HG02798 (cell line): ENCODE measurements at regions not wholly inside any gene's neighbourhood (a gene's known extent, or its start where the extent isn't known, plus 50 kb on each side); places are given as distances from the start of the nearest gene placed in this dataset.
A peak's percentile ranks its signal among the peaks of the same experiment; 100 is the strongest.
"Not testable (repeated sequence)": the region's sequence is repeated elsewhere in the genome, so short reads cannot be mapped to it uniquely, and the experiment has no call there.

Source experiments
- ATAC-seq: cut with Tn5 transposase; IDR thresholded peaks from one replicate; pipeline ENCODE4 v1.9.1; 2021; ENCODE audit warnings: mild to moderate bottlenecking; ENCODE audit not compliant: unreplicated experiment, poor library complexity

DNA sequence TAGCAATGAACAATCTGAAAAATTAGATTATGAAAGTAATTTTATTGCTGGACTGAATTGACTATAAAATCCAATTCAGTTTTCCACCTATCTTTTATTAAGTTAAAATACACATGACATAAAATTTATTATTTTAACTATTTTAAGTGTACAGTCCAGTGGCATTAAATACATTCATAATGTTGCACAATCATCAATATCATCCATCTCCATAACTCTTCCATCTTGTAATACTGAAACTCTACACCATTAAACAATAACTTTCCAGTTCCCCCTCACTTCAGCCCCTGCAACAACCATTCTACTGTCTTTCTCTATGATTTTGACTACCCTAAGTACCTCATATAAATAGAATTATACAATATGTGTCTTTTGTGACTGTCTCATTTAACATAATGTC lies 200.6 kb upstream of the ITGA1 start:
- no peak for ATAC-seq

DNA sequence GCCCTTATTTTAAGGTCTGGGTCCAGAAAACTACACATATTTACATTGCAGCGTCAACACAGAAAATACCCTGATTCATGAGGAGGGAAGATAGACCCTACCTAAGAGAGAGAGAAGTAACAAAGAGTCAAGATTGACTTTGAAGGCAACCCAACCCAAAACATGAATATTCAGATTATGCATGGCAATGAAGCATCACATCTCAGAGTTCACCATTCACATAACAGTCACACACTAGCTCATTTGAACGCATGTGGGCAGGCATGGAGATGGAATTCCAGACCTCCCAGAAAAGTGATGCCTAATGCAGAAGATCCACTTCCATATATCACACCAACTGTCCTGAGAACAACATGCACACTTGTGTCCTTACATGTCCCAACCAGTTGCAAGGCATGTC lies 190.1 kb upstream of the ITGA1 start:
- no peak for ATAC-seq

DNA sequence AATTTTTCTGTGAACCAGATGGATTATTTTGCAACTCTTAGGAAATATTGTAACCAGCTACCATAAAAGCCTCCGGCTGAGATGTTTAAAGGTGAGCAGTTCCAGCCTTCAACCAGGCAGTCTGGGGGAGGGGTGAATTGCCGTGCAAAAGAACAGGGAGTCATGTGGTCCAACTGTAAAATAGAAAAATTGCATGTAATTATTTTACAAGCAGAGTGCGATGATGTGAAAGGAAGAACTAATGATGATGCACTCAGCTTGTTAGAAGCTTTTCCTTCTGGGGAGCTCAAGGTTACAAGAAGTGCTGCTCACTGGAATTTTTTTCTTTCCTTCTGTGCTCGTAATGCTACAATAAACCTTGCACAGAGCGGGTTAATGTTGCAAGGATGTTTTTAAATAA lies 188.7 kb upstream of the ITGA1 start:
- ATAC-seq: no peak

DNA sequence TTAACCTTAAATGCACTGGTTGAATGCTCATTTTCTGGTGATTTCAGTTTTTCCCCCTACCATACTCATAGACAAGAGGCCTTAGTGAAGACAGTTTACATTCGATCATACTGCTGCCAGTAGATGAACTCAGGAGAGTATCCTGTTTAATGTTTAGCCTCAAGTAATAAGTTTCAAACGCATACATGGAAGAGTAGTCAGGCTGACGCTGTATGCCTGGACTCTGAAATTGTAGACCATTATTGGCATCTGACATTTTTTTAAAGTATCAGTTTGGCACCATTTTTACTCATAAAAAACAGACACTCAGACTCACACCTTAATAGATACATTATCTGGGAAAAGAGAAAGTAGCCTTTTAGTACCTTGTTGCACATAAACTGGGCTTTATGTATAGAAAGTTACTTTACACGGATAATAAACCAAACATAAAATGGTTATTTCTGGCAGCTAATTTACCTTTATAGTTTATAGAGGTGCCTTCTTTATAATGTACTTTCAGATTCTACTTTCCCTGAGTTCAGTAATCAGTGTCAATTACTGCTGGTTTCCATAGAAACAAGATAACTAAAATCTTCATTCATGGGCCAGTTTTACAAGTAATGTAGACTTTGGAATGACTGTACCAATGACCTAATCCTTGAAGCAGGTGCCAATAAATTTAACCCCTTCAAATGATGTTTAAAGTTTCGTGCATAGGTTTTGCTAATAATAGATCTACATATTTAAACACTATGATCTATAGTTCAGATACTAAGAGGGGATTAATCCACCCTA lies 183.8 kb upstream of the ITGA1 start:
- no peak for ATAC-seq

DNA sequence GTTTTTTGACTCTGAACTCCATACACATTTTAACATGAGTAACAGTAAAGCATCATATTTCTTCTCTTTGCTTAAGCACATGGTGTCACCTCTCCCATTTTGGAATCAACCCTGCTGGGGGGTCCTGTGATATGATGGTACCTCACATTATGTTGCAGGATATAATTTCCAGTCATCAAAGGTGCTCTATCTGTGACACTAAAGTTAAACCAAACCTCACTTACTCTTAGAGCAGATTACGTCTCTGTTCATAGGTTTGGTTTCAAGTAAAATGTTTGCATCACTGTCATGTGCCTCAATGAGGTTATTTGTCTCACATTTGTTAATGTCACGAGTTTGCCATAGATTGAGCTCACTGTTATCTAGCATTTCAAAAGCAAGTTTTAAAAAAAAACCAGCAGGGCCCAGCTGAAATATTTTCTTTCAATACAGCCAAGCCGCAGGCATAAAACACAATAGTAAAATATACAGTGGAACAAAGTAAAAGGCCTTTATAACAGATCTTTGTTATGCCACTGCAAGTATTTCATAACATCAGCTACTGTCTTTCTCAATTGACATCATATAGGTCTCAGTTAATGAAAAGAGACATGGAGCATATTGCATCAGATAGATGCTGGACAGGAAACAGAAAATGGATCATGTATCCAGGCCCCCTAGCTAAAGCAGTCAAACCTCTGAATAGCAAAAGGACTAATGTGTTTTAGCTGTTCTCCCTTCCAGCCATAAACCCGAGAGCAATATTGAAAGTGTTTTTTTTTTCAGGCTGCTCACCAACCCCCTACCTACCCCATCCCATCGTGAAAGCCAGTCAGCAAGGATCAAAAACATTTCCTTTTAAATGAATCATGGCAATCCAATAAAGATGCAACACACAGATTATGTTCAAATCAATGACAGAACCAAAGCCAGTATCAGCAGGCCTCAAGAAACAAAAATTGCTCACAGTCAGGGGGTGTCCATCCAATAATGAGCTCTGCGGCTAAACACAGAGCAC lies 182.1 kb upstream of the ITGA1 start:
- ATAC-seq: no peak

DNA sequence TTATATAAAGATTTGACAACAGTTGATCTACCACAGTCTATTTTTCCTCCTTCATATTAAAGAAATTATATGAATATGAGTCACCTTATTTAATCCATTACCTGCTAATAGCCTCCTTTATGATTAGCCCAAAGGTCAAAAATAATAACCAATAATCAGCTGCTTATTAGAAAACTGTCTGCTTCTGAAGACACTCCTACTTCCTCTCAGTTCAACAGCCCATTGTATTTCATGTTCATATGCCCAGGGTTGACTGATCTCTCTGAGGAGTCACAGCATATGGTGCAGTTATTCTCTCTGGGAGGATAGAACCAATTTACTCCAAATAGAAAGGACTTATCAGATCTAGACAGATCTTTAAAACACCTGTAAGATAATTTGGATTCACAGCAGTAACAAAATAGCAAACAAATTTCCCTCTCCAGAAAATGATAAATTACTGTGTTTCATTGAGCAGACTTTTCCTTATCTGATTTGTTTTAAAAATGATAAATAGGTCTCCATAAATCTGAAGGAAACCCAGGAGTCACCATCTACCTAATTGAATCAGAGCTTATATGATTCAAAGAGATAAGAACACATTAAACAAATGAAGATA lies 180.4 kb upstream of the ITGA1 start:
- ATAC-seq: no peak

DNA sequence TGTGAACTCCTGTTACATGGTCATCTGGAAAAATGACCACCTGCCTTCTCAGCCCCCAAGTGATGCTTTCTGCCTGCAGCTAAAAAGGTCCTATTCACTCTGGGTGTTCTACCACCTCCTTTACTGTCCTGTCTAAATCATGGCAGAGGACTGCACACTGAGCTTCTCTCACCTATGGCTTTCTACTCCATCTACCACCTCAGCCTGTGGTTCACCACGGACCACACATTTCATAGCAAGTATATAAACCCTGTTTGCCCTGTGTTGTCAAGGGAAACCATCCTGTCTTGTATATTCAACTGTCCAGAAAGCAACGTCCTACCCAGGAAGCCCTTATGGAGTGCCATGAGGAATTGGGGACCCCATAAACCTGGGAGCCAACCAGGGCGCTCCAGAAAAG lies 167.4 kb upstream of the ITGA1 start:
- ATAC-seq: no peak

DNA sequence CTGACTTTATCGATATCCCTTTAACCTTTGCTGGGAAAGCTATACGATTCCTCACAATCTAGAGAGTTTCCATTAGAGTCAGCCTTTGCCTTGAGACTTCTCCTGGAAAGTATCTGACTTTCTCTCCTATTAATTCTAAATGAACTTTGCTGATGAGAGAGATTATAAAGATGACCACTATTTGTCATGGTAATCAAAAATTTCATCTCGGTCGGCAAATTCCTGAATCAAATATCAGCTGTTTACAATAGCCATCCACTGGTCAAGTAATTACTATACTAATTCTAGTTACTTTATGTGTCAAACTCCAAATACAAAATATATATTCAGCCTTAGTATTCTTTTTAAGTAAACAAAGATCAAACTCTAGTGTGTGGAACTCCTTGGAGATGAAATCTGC lies 164.4 kb upstream of the ITGA1 start:
- no peak for ATAC-seq

DNA sequence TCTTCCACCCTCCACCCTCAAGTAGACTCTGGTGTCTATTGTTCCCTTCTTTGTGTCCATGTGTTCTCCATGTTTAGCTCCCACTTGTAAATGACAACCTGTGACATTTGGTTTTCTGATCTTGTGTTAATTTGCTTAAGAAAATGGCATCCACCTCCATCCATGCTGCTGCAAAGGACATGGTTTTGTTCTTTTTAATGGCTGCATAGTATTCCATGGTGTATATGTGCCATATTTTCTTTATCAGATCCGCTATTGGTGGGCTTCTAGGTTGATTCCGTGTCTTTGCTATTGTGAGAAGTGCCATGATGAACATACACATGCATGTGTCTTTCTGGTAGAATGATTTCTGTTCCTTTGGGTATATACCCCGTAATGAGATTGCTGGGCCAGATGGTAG lies 163.4 kb upstream of the ITGA1 start:
- no peak for ATAC-seq

DNA sequence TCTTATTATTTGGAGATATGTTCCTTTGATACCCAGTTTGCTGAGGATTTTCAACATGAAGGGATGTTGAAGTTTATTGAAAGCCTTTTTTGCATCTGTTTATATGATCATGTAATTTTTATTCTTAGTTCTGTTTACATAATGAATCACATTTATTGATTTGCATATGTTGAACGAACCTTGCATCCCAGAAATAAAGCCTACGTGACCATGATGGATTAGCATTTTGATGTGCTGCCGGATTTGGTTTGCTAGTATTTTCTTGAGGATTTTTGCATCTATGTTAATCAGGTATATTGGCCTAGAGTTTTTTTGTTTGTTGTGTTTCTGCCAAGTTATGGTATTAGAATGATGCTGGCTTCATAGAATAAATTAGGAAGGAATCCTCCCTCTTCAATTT lies 161.4 kb upstream of the ITGA1 start:
- no peak for ATAC-seq

DNA sequence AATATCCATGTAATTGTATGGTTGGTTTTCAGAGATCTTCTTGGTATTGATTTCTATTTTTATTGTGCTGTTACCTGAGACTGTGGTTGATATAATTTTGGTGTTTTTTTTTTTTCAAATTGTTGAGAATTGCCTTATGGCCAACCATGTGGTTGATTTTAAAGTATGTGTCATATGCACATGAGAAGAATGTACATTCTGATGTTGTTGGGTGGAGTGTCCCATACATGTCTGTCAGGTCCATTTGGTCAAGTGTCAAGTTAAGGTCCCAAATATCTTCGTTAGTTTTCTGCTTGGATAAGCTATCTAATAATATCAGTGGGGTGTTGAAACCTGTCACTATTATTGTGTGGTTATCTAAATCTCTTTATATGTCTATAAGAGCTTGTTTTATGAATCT lies 160.0 kb upstream of the ITGA1 start:
- no peak for ATAC-seq

DNA sequence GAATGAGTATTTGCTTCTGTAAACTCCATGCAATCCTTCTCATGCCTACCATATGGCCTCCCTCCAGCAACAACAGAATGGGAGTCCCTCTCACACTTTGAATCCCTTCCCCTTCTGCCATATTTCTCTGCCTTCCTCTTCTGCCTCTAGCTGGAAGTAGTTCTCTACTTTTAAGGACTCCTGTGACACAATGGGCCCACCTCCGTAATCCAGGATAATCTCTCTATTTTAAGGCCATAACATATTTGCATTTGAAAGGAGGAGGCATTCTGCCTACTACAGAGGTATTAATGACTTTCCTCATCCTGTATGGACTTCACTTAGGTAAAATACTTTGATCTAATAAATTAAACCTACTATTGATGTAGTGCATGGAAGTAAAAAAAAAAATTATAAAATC lies 155.4 kb upstream of the ITGA1 start:
- no peak for ATAC-seq

DNA sequence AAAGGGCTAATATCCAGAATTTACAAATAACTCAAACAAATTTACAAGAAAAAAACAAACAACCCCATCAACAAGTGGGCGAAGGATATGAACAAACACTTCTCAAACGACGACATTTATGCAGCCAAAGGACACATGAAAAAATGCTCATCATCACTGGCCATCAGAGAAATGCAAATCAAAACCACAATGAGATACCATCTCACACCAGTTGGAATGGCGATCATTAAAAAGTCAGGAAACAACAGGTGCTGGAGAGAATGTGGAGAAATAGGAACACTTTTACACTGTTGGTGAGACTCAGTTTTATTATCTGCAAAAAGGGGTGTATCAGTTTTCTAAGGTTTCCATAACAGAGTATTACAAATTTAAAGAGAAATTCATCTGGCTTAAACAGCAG lies 153.5 kb upstream of the ITGA1 start:
- ATAC-seq: not testable (repeated sequence)

DNA sequence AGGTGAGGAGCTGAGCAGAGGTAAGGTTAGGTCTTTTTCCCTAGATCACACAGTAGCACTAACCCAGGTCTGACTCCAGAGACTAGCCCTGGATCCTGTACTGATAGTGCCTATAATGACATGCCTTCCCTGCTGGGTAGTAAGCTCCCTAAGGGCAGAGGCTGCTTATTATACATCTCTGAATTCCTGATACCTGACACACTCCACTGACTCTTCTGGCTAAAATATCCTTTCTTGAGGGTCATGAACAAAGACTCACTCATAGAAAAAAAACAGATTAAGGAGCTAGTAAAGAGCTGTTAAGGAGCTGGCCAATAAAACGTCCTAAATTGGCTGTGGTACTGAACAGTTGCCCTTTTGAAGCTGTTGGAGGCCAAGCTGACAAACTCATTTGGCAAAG lies 149.0 kb upstream of the ITGA1 start:
- no peak for ATAC-seq

DNA sequence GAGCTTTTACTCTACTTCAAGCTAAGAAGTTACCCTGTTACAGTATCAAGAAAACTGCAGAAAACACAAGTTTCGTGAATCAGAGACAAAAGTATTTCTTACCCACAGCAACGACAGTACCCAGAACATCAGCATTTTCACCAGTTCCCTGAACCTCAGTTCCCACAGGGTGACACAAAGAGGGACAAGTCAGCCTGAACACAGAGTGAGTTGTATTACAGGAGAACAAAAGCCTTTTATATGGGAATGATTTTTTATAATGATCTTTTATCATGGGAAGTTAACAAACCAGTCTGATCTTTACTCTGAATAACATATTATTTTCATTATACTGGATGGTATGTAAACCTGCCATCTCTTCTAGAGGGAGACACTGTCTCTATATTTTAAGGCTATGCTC lies 139.0 kb upstream of the ITGA1 start:
- no peak for ATAC-seq

DNA sequence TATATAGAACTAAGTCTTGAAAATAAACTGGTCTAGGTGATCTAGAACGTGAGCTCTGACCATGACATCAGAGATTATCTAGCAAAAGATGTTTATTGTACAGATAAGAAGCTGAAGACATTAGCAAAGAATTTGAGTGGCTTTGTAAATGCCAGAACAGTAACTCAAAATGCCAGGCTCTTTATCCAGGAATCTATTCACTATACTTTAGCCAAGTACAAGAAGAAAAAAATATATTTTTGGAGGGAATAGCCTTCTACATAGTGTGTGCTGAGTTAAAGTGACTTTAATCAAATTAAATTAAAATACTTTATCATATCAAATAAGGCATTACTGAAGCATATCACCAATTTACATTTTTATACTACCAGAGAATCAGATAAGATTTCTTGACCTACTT lies 132.6 kb upstream of the ITGA1 start:
- ATAC-seq: no peak

DNA sequence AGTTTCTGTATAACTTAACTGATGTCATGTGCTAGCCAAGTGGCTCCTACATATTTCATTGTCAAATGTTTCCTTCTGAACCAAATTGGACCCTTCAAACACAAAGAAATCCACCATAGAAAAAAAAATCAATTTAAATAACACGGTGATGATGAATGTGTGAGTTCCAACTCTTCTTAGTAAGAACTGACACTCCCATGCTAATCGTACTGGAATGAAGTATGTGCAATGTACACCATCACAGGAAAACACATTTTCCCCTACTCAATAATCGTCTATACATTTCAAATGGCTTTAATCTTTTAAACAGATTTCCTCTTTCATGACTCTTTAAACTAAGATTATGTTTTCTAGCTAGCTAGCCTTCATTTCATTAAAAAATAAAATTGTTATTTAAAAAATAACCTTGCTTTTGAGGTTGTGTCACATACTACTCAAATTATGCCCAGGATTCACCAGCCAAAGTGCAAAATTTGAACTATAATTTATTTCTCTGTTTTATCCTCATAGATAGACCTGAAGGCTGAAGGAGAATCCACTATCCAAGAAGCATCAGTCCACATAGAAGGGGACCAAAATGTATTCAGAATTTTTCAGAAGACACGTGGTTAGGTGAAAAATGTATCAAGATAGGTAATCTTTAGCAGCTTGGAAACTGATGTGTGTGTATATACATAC lies 131.0 kb upstream of the ITGA1 start:
- ATAC-seq: peak; percentile 6

DNA sequence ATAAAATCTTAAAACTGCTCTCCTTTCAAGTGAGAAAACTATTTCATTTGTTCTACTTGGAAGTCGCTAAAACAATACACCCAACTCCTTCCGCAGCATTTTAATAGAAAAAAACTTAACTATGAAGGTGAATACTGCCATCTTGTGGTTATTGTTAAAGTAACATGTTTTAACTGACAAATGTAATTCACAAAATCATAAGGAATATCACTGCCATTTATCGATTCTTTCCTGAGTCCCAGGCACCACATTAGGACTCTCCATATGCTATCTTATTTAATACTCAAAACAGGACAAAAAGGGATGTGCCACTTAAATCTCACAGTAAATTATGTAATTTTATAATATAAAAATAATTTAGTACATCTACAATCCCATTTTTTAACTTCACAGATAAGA lies 130.5 kb upstream of the ITGA1 start:
- peak; percentile 53 for ATAC-seq

DNA sequence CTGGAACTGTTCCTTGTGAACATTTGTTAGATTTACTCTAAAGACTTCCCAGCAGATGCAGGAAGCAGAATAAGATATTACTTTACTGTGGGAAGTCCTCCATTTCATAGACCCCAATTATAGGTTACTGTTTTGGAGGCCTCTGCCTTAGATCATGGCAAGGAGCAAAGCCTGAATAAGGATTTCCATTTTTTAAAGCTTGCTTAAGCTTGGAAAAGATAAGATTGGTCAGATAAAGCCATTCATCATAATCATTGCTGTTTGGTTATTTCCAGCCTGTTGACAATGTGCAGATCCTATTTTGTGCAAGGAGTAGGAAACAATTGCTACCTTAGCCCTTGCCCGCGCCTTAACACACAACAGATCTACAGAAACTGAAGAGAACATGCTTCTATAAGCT lies 129.5 kb upstream of the ITGA1 start:
- no peak for ATAC-seq

DNA sequence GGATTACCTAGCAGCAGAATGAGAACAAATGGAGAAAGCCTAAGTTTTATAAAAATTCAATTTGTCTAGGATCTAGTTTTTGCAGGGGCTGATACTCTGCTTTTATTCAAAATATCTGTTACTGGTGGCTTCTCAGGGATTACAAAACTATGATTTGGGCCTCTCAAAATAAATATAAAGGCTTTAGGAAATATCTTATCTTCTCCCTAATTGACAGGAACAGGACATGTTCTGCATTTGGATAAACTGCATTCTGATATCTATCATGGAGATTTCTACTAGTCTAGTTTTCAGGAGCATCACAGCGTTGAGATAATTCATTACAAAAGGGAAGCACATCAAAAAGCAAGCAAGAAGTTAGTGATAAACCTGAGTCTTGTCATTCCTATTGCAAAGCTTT lies 127.1 kb upstream of the ITGA1 start:
- ATAC-seq: no peak
